ENCODE measurements at regions not wholly inside any gene's neighbourhood (a gene's known extent, or its start where the extent isn't known, plus 50 kb on each side); places are given as distances from the start of the nearest gene placed in this dataset.

DNA sequence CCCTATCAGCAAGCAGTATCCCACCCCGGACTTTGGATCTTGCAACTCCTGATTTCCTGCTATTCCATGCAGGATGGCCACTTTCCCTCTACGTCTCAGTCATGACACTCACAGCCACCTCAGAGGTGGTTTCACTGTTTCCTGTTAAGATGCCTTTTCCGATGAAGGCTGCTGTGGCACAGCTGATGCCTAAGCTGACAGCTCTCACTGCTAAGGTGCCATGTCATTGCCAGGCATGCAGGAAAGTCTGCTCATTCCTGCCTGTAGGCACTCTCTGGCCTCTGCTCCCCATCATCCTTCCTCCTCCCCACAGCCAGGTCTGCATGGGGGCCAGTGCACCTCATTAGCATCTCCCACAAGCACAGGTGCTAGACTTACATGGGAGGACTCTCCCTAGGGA lies 173.0 kb downstream of the CBLN1 start:
- ATAC-seq (ENCODE audit: low read depth) (no peak), DNase-seq (ENCODE audit: low spot score) (no peak)
- Histone ChIP-seq H3K9me3 (ENCODE audit: severe bottlenecking) (no peaks in the 10 kb centered on the region), H3K4me3 (ENCODE audit: severe bottlenecking) (no peak overlapping the region), H3K27ac (ENCODE audit: poor library complexity, severe bottlenecking) (no peak overlapping the region), H3K27me3 (ENCODE audit: insufficient read depth, poor library complexity, severe bottlenecking) (peaks cover 29% of the 10 kb centered on the region), H3K4me1 (ENCODE audit: insufficient read depth, poor library complexity, severe bottlenecking) (no peaks in the 10 kb centered on the region), H3K36me3 (ENCODE audit: low read depth) (no peaks in the 10 kb centered on the region)
- TF ChIP-seq, protein P1, sequence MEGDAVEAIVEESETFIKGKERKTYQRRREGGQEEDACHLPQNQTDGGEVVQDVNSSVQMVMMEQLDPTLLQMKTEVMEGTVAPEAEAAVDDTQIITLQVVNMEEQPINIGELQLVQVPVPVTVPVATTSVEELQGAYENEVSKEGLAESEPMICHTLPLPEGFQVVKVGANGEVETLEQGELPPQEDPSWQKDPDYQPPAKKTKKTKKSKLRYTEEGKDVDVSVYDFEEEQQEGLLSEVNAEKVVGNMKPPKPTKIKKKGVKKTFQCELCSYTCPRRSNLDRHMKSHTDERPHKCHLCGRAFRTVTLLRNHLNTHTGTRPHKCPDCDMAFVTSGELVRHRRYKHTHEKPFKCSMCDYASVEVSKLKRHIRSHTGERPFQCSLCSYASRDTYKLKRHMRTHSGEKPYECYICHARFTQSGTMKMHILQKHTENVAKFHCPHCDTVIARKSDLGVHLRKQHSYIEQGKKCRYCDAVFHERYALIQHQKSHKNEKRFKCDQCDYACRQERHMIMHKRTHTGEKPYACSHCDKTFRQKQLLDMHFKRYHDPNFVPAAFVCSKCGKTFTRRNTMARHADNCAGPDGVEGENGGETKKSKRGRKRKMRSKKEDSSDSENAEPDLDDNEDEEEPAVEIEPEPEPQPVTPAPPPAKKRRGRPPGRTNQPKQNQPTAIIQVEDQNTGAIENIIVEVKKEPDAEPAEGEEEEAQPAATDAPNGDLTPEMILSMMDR (IDR thresholded peaks at IDR 0.05; ENCODE audit: poor library complexity, severe bottlenecking) = no peak

DNA sequence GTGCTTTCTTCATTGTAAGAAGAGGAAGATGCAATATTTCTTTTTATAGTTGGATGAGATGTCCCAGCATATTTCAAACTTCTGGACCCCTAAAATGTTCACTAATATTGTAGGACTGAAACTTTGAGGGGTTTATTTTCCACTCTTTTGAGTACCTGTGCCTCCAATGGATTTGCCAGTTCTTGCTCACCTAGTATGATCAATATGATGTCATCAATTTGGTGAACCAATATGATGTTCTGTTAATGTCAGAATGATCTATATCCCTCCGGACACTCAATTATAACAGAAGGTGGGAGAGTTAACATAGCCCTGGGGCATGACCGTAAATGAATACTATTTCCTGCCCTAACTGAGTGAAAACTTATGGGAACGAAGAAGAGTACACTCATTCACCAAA lies 178.3 kb downstream of the CBLN1 start:
- DNase-seq (ENCODE audit: low spot score) (no peak), ATAC-seq (ENCODE audit: low read depth) (no peak)
- no peaks in the 10 kb centered on the region for H3K4me1 ChIP-seq (ENCODE audit: insufficient read depth, poor library complexity, severe bottlenecking)
- H3K27me3 ChIP-seq (ENCODE audit: insufficient read depth, poor library complexity, severe bottlenecking) = peaks cover 14% of the 10 kb centered on the region
- TF ChIP-seq, protein P1 (IDR thresholded peaks at IDR 0.05; ENCODE audit: poor library complexity, severe bottlenecking) = no peak
- no peak overlapping the region for H3K27ac ChIP-seq (ENCODE audit: poor library complexity, severe bottlenecking)
- H3K4me3 ChIP-seq (ENCODE audit: severe bottlenecking) = no peak overlapping the region
- no peaks in the 10 kb centered on the region for H3K9me3 ChIP-seq (ENCODE audit: severe bottlenecking)
- H3K36me3 ChIP-seq (ENCODE audit: low read depth) = no peaks in the 10 kb centered on the region

DNA sequence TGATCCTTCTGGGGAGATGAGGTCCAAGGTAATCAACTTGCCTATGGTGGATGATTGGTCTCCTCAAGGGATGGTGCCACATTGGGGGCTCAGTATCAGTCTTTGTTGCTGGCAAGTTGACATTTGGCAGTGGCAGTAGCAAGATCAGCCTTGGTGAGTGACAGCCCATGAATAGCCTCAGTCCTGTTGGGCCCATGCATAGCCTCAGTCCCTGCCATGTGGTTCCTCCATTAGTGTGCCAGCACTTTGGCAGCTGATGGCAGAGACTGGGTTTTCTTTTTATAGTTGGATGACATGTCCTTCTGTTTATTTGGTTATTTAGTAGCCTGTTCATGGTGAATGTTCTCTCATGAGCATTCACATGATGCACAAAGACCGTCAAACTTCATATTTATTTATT lies 179.6 kb downstream of the CBLN1 start:
- Histone ChIP-seq H3K4me1 (ENCODE audit: insufficient read depth, poor library complexity, severe bottlenecking) (no peaks in the 10 kb centered on the region), H3K27ac (ENCODE audit: poor library complexity, severe bottlenecking) (no peak overlapping the region), H3K36me3 (ENCODE audit: low read depth) (no peaks in the 10 kb centered on the region), H3K4me3 (ENCODE audit: severe bottlenecking) (no peak overlapping the region), H3K27me3 (ENCODE audit: insufficient read depth, poor library complexity, severe bottlenecking) (peaks cover 20% of the 10 kb centered on the region), H3K9me3 (ENCODE audit: severe bottlenecking) (no peaks in the 10 kb centered on the region)
- TF ChIP-seq, protein P1 (IDR thresholded peaks at IDR 0.05; ENCODE audit: poor library complexity, severe bottlenecking) = no peak
- DNase-seq (ENCODE audit: low spot score) (no peak), ATAC-seq (ENCODE audit: low read depth) (no peak)

DNA sequence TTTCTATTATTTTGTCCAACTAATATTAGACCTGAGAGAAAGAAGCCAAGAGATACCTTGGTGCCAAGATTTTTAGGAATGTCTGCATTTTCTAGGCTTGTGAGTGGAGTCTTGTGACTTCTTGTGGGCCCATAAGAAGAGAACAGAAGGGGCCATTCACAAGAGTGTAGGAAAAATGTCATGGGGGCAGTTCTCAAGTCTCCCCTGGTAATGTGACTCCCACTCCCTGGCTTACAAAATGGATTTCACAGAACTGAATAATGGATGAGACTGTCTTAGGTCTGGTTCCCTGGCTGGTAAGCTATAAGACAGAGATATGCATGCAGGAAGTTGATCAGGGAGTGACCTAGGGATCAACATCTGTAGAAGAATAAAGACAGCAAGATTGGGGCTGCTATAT lies 181.3 kb downstream of the CBLN1 start:
- ATAC-seq (ENCODE audit: low read depth) = no peak
- TF ChIP-seq, protein P1 (IDR thresholded peaks at IDR 0.05; ENCODE audit: poor library complexity, severe bottlenecking) = no peak

DNA sequence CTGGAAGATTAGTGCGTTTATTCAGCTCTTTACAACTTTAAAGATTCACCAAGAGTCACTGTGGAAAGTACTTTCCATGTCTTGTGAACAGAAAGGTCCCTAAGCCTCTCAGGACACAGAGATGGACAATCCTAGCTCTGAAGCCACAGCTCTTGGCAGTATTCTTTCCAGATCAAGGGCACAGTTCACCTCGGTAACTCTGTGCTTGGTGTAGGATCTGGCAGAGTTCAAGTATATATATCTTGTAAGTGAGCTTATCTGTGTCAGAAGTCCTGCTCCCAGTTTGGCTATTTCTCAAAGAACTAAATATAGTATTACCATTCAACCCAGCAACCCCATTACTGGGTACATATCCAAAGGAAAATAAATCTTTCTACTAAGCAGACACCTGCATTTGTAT lies 183.7 kb downstream of the CBLN1 start:
- Histone ChIP-seq H3K36me3 (ENCODE audit: low read depth) (no peaks in the 10 kb centered on the region), H3K27me3 (ENCODE audit: insufficient read depth, poor library complexity, severe bottlenecking) (peaks cover 29% of the 10 kb centered on the region), H3K27ac (ENCODE audit: poor library complexity, severe bottlenecking) (no peak overlapping the region), H3K4me1 (ENCODE audit: insufficient read depth, poor library complexity, severe bottlenecking) (no peaks in the 10 kb centered on the region), H3K4me3 (ENCODE audit: severe bottlenecking) (no peak overlapping the region), H3K9me3 (ENCODE audit: severe bottlenecking) (no peaks in the 10 kb centered on the region)
- no peak for DNase-seq (ENCODE audit: low spot score)
- no peak for ATAC-seq (ENCODE audit: low read depth)
- TF ChIP-seq, protein P1 (IDR thresholded peaks at IDR 0.05; ENCODE audit: poor library complexity, severe bottlenecking) = no peak

More for the DNA sequence above, 181.3 kb downstream of the CBLN1 start:
- no peaks in the 10 kb centered on the region for H3K4me1 ChIP-seq (ENCODE audit: insufficient read depth, poor library complexity, severe bottlenecking)
- peaks cover 29% of the 10 kb centered on the region for H3K27me3 ChIP-seq (ENCODE audit: insufficient read depth, poor library complexity, severe bottlenecking)
- H3K4me3 ChIP-seq (ENCODE audit: severe bottlenecking) = no peak overlapping the region
- H3K27ac ChIP-seq (ENCODE audit: poor library complexity, severe bottlenecking) = no peak overlapping the region
- no peaks in the 10 kb centered on the region for H3K36me3 ChIP-seq (ENCODE audit: low read depth)
- no peaks in the 10 kb centered on the region for H3K9me3 ChIP-seq (ENCODE audit: severe bottlenecking)
- DNase-seq (ENCODE audit: low spot score) = no peak

Measured in RWPE2 (cell line).